DOHH2 (cell line): ENCODE measurements at regions not wholly inside any gene's neighbourhood (a gene's known extent, or its start where the extent isn't known, plus 50 kb on each side); places are given as distances from the start of the nearest gene placed in this dataset.

Experiments used
- H3F3A ChIP-seq: fragments of 200-600 bp; sonication (generic), shearing (Covaris generic); 2 replicates; pipeline ENCODE4 v1.6.0; 2016; ENCODE audit warnings: antibody characterized with exemption, mild to moderate bottlenecking; ENCODE audit not compliant: control insufficient read depth, insufficient read depth
- H3K27ac ChIP-seq: fragments of 200-600 bp; sonication (generic); 2 replicates; pipeline ENCODE4 v1.5.1; 2014; ENCODE audit warnings: low read depth, mild to moderate bottlenecking, low read length, moderate library complexity
- H3K27me3 ChIP-seq: fragments of 200-600 bp; sonication (generic); 2 replicates; pipeline ENCODE4 v1.6.1; 2014; ENCODE audit warnings: mild to moderate bottlenecking, low read length, mixed read lengths; ENCODE audit not compliant: control insufficient read depth
- H3K36me3 ChIP-seq: fragments of 200-600 bp; sonication (generic); 2 replicates; pipeline ENCODE4 v1.6.1; 2014; ENCODE audit warnings: mild to moderate bottlenecking, low read length, moderate library complexity, mixed read lengths; ENCODE audit not compliant: control insufficient read depth
- H3K4me1 ChIP-seq: fragments of 200-600 bp; sonication (generic); 2 replicates; pipeline ENCODE4 v1.6.1; 2014; ENCODE audit warnings: mild to moderate bottlenecking, low read length, mixed read lengths; ENCODE audit not compliant: control insufficient read depth
- H3K4me2 ChIP-seq: fragments of 200-600 bp; sonication (generic); 2 replicates; pipeline ENCODE4 v1.6.0; 2014; ENCODE audit warnings: mild to moderate bottlenecking, low read length, moderate library complexity
- H3K4me3 ChIP-seq: fragments of 200-600 bp; sonication (generic); 2 replicates; pipeline ENCODE4 v1.5.1; 2014; ENCODE audit warnings: mild to moderate bottlenecking, low read length, mixed read lengths
- H3K79me2 ChIP-seq: fragments of 200-600 bp; sonication (generic); 2 replicates; pipeline ENCODE4 v1.6.1; 2014; ENCODE audit warnings: mild to moderate bottlenecking, low read length, mixed read lengths; ENCODE audit not compliant: control insufficient read depth
- H3K9me2 ChIP-seq: fragments of 200-600 bp; sonication (generic); replicated peaks from 2 replicates; pipeline ENCODE4 v1.6.1; 2014; ENCODE audit warnings: mild to moderate bottlenecking, low read length, mixed read lengths; ENCODE audit not compliant: control insufficient read depth
- H3K9me3 ChIP-seq: fragments of 200-600 bp; sonication (generic); 2 replicates; pipeline ENCODE4 v1.6.1; 2014; ENCODE audit warnings: antibody characterized with exemption, low read length, mixed read lengths; ENCODE audit not compliant: control insufficient read depth, insufficient read depth
- H4K20me1 ChIP-seq: fragments of 200-600 bp; sonication (generic); 2 replicates; pipeline ENCODE4 v1.6.0; 2014; ENCODE audit warnings: low read depth, mild to moderate bottlenecking, antibody characterized with exemption, low read length, moderate library complexity; ENCODE audit not compliant: control insufficient read depth, insufficient read depth
- CTCF ChIP-seq: fragments of 200-600 bp; sonication (generic); IDR thresholded peaks from one replicate; pipeline ENCODE4 v1.5.1; 2014; ENCODE audit warnings: antibody characterized with exemption, mild to moderate bottlenecking, low read depth, low read length; ENCODE audit not compliant: poor library complexity, severe bottlenecking
- EZH2phosphoT487 ChIP-seq: fragments of 200-600 bp; sonication (generic); IDR thresholded peaks from 2 replicates; pipeline ENCODE4 v1.6.1; 2017; ENCODE audit warnings: borderline replicate concordance, mild to moderate bottlenecking, antibody characterized with exemption, low read length, moderate library complexity, mixed read lengths

DNA sequence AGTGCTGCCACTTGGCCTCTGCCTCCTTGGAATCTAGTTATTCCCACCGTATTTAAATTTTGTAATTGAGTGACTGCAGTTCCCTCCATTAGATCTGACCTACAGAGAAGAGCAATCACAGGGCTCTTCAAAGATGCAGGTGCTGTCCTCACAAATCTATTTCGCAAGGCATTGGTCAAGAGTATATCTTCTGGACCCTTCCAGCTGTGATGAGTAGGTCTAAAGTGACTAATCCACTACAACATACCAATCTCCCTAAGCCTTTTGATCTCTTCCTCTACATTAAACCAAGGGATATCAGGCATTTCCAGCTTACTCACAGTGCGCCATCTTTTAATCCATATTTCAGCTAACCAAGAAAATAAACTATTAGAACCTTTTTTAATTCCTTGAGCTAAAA lies 65.1 kb upstream of the COL3A1 start:
- Histone ChIP-seq H3K27me3 (no peaks in the 10 kb centered on the region), H3K9me3 (no peaks in the 10 kb centered on the region), H3F3A (no peaks in the 10 kb centered on the region), H3K9me2 (no peaks in the 10 kb centered on the region), H3K4me2 (no peak overlapping the region), H3K4me1 (no peaks in the 10 kb centered on the region), H3K4me3 (no peak overlapping the region), H3K27ac (no peak overlapping the region), H3K79me2 (no peaks in the 10 kb centered on the region), H4K20me1 (no peaks in the 10 kb centered on the region), H3K36me3 (no peaks in the 10 kb centered on the region)
- TF ChIP-seq EZH2phosphoT487 (no peak), CTCF (no peak)

DNA sequence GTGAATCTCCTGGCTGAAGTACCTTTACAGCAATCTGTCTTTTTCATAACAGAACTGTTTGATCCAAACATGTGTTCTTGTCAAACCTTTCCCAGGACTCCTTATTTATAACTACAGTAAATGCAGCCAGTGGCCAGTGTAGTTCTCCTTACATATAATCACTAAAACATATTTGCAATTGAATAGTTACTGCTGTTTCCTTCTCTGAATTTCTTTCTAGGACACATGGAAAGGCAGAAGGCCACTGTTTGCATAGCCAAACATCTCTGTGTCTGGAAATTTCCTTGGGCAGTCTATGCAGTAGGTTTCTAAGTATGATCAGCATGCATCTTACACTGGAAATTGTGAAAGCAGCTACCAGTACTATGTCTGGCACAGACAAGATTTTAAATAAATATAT lies 57.4 kb upstream of the COL3A1 start:
- H4K20me1 ChIP-seq: no peaks in the 10 kb centered on the region

GRCh38 chr2:188917632-188918031 lies 56.5 kb upstream of the COL3A1 start:
- Histone ChIP-seq H3K4me3 (no peak overlapping the region), H4K20me1 (no peaks in the 10 kb centered on the region), H3K9me3 (no peaks in the 10 kb centered on the region), H3K27ac (no peak overlapping the region), H3K4me2 (no peak overlapping the region), H3K4me1 (no peaks in the 10 kb centered on the region), H3K79me2 (no peaks in the 10 kb centered on the region), H3K9me2 (0 out of 2 replicates have a peak, but pooled peaks cover 2% of the 10 kb centered on the region), H3K36me3 (no peaks in the 10 kb centered on the region), H3K27me3 (no peaks in the 10 kb centered on the region), H3F3A (no peaks in the 10 kb centered on the region)
- TF ChIP-seq CTCF: no peak
- TF ChIP-seq EZH2phosphoT487: no peak

More for the DNA sequence above, 57.4 kb upstream of the COL3A1 start:
- H3K36me3 ChIP-seq: no peaks in the 10 kb centered on the region
- no peaks in the 10 kb centered on the region for H3K9me3 ChIP-seq
- no peaks in the 10 kb centered on the region for H3F3A ChIP-seq
- H3K9me2 ChIP-seq: 0 out of 2 replicates have a peak, but pooled peaks cover 2% of the 10 kb centered on the region
- H3K79me2 ChIP-seq: no peaks in the 10 kb centered on the region
- no peak overlapping the region for H3K27ac ChIP-seq
- TF ChIP-seq CTCF: no peak
- no peak for TF ChIP-seq EZH2phosphoT487
- H3K4me1 ChIP-seq: no peaks in the 10 kb centered on the region
- no peak overlapping the region for H3K4me2 ChIP-seq
- H3K4me3 ChIP-seq: no peak overlapping the region
- H3K27me3 ChIP-seq: no peaks in the 10 kb centered on the region
